Stimulated activated naive B cell treated with anti-CD40 and anti-IgM and Interleukin-4, amounts not matched to agents 10 μg/mL and 1 μg/mL and 100 μg/mL, for 72 hours (primary cell): ENCODE measurements at regions not wholly inside any gene's neighbourhood (a gene's known extent, or its start where the extent isn't known, plus 50 kb on each side); places are given as distances from the start of the nearest gene placed in this dataset.
"Not testable (repeated sequence)": the region's sequence is repeated elsewhere in the genome, so short reads cannot be mapped to it uniquely, and the experiment has no call there.

Experiments used
- ATAC-seq, 2 donors: fragments of 150-1000 bp; cut with Tn5 transposase; replicated peaks; 2 replicates each; pipeline ENCODE4 v1.10.0; 2021; ENCODE audit warnings: moderate library complexity in 1 of 2
- DNase-seq: peaks from one replicate; pipeline ENCODE4 v3.0.0; 2021
- H3K27ac Mint-ChIP-seq: one replicate; pipeline ENCODE4 v1.8.0; 2022; ENCODE audit warnings: mild to moderate bottlenecking, mixed read lengths
- H3K27me3 Mint-ChIP-seq, 2 donors: one replicate each; pipeline ENCODE4 v1.8.0; 2022; ENCODE audit warnings: mixed read lengths in 2 of 2
- H3K36me3 Mint-ChIP-seq, 2 donors: one replicate each; pipeline ENCODE4 v1.8.0; 2022; ENCODE audit warnings: mixed read lengths in 2 of 2, mild to moderate bottlenecking in 1 of 2
- H3K4me1 Mint-ChIP-seq, 2 donors: one replicate each; pipeline ENCODE4 v1.8.0; 2022; ENCODE audit warnings: mixed read lengths in 2 of 2, mild to moderate bottlenecking in 1 of 2
- H3K4me3 Mint-ChIP-seq, 2 donors: one replicate each; pipeline ENCODE4 v1.8.0; 2022; ENCODE audit warnings: mild to moderate bottlenecking in 2 of 2, mixed read lengths in 2 of 2, moderate library complexity in 1 of 2
- H3K9me3 Mint-ChIP-seq, 2 donors: one replicate each; pipeline ENCODE4 v1.8.0; 2022; ENCODE audit warnings: mixed read lengths in 2 of 2, mild to moderate bottlenecking in 1 of 2

GRCh38 chr18:76051396-76052226, 443.4 kb downstream of the ZNF516 start:
- DNase-seq (no peak), ATAC-seq (no peak)
- Mint-ChIP-seq H3K4me1 (no peaks in the 10 kb centered on the region), H3K27ac (no peak overlapping the region), H3K36me3 (no peaks in the 10 kb centered on the region), H3K27me3 (no peaks in the 10 kb centered on the region), H3K4me3 (no peak overlapping the region), H3K9me3 (peaks cover 2 to 3% of the 10 kb centered on the region in 2 donors)

DNA sequence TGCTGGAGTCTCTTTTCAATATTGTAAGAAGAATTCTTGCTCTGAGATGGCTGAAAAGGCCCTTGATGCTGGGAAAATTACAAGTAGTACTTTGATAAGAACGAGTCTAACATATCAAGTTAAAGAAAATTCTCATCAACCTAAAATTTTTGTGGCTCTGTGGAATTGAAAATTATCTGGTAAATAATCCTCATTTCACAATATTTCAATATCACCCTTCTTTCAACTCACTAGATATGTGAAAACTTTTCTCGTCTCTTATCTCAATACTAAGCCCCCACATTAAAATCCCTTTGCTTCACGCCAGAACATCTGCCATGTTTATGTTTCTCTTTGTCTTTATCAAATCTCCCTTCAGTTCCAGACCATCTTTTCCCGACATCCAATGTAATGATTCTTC, 448.8 kb downstream of the ZNF516 start:
- H3K9me3 Mint-ChIP-seq = peaks cover 0 to 5% of the 10 kb centered on the region in 2 donors
- no peaks in the 10 kb centered on the region for H3K4me1 Mint-ChIP-seq
- no peak overlapping the region for H3K27ac Mint-ChIP-seq
- H3K27me3 Mint-ChIP-seq = no peaks in the 10 kb centered on the region
- no peak for DNase-seq
- H3K36me3 Mint-ChIP-seq = no peaks in the 10 kb centered on the region
- no peak for ATAC-seq
- H3K4me3 Mint-ChIP-seq = no peak overlapping the region

DNA sequence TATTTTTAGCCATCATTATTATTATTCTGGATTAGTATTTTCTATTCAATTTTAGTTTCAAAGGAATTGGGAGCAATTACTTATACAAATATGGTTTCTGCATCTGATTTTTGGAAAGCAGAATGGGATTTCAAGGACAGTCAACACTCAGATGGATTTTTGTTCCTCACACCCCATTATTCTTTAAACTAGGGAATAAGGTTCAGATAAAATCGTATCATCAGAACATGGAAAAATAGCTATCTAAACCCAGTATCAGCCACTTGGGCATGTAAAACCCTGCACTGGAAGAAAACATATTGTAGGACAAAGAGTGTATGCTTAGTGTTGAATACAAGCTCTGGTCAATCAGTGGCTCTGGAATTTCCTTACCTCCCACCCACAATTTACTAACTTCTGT, 452.5 kb downstream of the ZNF516 start:
- no peak for ATAC-seq
- no peaks in the 10 kb centered on the region for H3K36me3 Mint-ChIP-seq
- no peak overlapping the region for H3K27ac Mint-ChIP-seq
- H3K4me3 Mint-ChIP-seq = no peak overlapping the region
- no peaks in the 10 kb centered on the region for H3K27me3 Mint-ChIP-seq
- H3K9me3 Mint-ChIP-seq = peaks cover 0 to 5% of the 10 kb centered on the region in 2 donors
- DNase-seq = no peak
- H3K4me1 Mint-ChIP-seq = no peaks in the 10 kb centered on the region

DNA sequence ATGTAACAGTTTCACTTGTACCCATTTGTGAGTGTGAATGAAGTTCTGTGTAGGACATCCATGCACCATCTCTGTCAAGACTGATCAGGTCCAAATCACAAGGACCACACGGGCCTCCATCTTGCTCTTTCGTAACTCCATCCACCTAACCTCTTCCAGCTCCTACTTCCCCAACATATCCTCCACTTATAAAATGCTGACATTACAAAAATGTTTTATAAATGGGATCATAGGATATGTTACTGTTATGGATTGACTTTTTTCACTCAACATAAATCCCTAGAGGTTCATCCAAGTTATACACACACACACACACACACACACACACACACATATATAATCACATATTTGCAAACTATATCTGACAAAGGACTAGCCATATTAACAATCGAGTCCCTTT, 476.8 kb downstream of the ZNF516 start:
- ATAC-seq = no peak
- Mint-ChIP-seq H3K4me1 (no peaks in the 10 kb centered on the region), H3K27ac (no peak overlapping the region), H3K4me3 (no peak overlapping the region), H3K9me3 (peaks cover 6 to 10% of the 10 kb centered on the region in 2 donors), H3K27me3 (no peaks in the 10 kb centered on the region), H3K36me3 (no peaks in the 10 kb centered on the region)
- DNase-seq = no peak

- DNase-seq (no peak), ATAC-seq (no peak)
- no peak overlapping the region for H3K4me3 Mint-ChIP-seq
- H3K27ac Mint-ChIP-seq = no peak overlapping the region
- H3K36me3 Mint-ChIP-seq = no peaks in the 10 kb centered on the region
- H3K4me1 Mint-ChIP-seq = no peaks in the 10 kb centered on the region
- no peaks in the 10 kb centered on the region for H3K27me3 Mint-ChIP-seq
- H3K9me3 Mint-ChIP-seq = peaks cover 6 to 9% of the 10 kb centered on the region in 2 donors
These were observed 482.0 kb downstream of the ZNF516 start for GRCh38 chr18:76013057-76013456.

GRCh38 chr18:76005632-76006208, 489.3 kb downstream of the ZNF516 start:
- Mint-ChIP-seq H3K4me1 (no peaks in the 10 kb centered on the region), H3K4me3 (no peak overlapping the region), H3K27me3 (no peaks in the 10 kb centered on the region), H3K9me3 (peaks cover 0 to 4% of the 10 kb centered on the region in 2 donors), H3K27ac (no peak overlapping the region), H3K36me3 (no peaks in the 10 kb centered on the region)
- ATAC-seq (no peak), DNase-seq (no peak)

- not testable (repeated sequence) for H3K36me3 Mint-ChIP-seq, DNase-seq, H3K9me3 Mint-ChIP-seq, H3K4me1 Mint-ChIP-seq, H3K27me3 Mint-ChIP-seq, ATAC-seq, H3K27ac Mint-ChIP-seq, H3K4me3 Mint-ChIP-seq
These were observed 507.1 kb downstream of the ZNF516 start for GRCh38 chr18:75987913-75988312.

- Mint-ChIP-seq H3K4me3 (no peak overlapping the region), H3K36me3 (no peaks in the 10 kb centered on the region), H3K9me3 (peaks cover 0 to 4% of the 10 kb centered on the region in 2 donors), H3K27ac (peak overlapping the region; percentile 20), H3K4me1 (no peaks in the 10 kb centered on the region), H3K27me3 (no peaks in the 10 kb centered on the region)
- no peak for DNase-seq
- ATAC-seq = no peak
These were observed 510.2 kb downstream of the ZNF516 start for GRCh38 chr18:75984853-75985252.

GRCh38 chr18:75981102-75981501, 513.9 kb downstream of the ZNF516 start:
- DNase-seq (no peak), ATAC-seq (no peak)
- Mint-ChIP-seq H3K27me3 (no peaks in the 10 kb centered on the region), H3K27ac (no peak overlapping the region), H3K4me1 (no peaks in the 10 kb centered on the region), H3K36me3 (no peaks in the 10 kb centered on the region), H3K9me3 (peaks cover 0 to 4% of the 10 kb centered on the region in 2 donors), H3K4me3 (no peak overlapping the region)

DNA sequence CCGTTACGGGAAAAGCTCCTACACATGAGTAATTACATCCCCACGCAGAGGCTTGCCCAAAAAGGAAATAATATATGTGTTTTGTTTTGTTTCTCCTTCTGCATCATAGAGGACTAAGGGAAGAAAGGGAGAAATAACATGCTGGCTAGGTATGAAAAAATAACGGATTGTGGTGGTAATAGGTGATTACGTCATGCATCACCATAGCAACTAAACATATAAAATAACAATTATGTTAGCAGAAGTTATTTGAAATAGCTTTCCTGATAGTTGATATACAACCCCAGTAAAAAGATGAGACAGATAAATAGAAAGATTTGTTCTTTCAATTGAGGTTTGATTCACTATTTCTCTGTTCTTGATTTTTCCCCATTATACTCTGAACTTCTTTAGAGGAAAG, 518.0 kb downstream of the ZNF516 start:
- no peaks in the 10 kb centered on the region for H3K27me3 Mint-ChIP-seq
- no peak overlapping the region for H3K27ac Mint-ChIP-seq
- ATAC-seq = no peak
- peaks cover 0 to 1% of the 10 kb centered on the region in 2 donors for H3K9me3 Mint-ChIP-seq
- no peak for DNase-seq
- H3K4me3 Mint-ChIP-seq = no peak overlapping the region
- no peaks in the 10 kb centered on the region for H3K4me1 Mint-ChIP-seq
- no peaks in the 10 kb centered on the region for H3K36me3 Mint-ChIP-seq

DNA sequence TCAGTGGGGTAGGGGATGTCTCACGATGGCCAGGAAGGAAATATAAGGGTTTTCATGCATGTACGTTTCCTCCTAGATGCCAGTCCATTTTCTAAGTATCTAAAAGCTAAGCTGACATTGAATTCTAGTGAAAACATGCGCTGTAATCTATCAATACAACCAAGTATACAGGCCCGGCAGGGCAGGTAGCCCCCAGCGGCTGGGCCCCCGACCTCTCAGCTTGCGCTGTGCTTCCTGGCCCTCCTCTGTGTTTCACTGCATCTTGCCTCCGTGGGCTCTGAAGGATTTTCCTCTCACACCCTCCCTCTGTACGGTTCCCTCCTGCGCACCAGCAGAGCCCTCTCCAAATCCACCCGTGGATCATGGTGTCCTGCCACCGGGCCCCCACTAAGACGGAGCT, 524.8 kb downstream of the ZNF516 start:
- Mint-ChIP-seq H3K27me3 (no peaks in the 10 kb centered on the region), H3K36me3 (no peaks in the 10 kb centered on the region), H3K4me3 (no peak overlapping the region), H3K9me3 (peaks cover 0 to 2% of the 10 kb centered on the region in 2 donors), H3K4me1 (no peaks in the 10 kb centered on the region), H3K27ac (no peak overlapping the region)
- DNase-seq (no peak), ATAC-seq (no peak)

DNA sequence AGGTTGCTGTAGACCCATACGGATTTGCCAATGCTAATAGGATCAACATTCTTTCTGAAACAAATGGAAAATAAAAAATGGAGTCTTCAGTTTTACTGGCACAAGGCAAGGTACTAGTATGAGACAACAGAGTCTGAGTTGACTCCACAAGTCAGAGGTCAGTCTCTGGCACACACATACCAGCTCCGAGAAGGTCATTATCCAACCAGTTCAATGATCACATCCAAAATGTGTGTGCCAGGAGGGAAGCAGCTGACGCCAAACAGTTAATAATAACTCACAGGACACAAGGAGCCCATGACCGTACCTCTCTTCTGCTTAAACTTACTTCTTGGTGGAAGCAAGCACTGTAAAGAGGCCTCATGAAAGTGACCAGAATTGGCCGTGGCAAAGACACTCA, 528.6 kb downstream of the ZNF516 start:
- no peak for ATAC-seq
- no peaks in the 10 kb centered on the region for H3K4me1 Mint-ChIP-seq
- no peak for DNase-seq
- no peaks in the 10 kb centered on the region for H3K36me3 Mint-ChIP-seq
- no peaks in the 10 kb centered on the region for H3K27me3 Mint-ChIP-seq
- peaks cover 0 to 2% of the 10 kb centered on the region in 2 donors for H3K9me3 Mint-ChIP-seq
- no peak overlapping the region for H3K27ac Mint-ChIP-seq
- no peak overlapping the region for H3K4me3 Mint-ChIP-seq

DNA sequence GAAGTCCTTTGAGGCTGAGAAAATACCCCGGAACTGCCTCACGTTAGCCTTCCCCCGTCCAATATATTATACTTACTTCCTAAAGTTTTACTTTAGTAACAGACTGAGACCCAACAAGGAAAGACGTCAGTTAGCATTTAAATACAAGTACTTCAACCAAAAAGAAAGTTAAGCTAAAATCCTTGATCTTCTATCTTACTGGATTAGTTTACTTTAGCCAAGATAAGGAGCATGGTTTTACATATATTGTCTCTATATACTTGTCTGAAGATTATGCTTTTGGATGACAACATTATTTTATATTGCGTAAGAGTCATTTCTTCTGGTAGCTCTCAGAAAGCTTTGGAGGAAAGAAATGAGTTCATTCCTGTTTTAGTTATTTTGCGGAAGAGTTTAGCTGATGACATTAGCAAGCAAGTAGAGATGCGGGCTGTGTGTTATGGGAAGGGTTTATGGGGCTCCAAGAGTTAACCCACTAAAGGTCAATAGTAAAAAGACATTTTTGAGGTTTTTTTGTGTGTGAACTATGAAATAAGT, 532.9 kb downstream of the ZNF516 start:
- no peak for ATAC-seq
- Mint-ChIP-seq H3K36me3 (no peaks in the 10 kb centered on the region), H3K27me3 (no peaks in the 10 kb centered on the region), H3K4me1 (no peaks in the 10 kb centered on the region), H3K4me3 (no peak overlapping the region), H3K9me3 (peaks cover 0 to 3% of the 10 kb centered on the region in 2 donors), H3K27ac (no peak overlapping the region)
- DNase-seq = no peak

DNA sequence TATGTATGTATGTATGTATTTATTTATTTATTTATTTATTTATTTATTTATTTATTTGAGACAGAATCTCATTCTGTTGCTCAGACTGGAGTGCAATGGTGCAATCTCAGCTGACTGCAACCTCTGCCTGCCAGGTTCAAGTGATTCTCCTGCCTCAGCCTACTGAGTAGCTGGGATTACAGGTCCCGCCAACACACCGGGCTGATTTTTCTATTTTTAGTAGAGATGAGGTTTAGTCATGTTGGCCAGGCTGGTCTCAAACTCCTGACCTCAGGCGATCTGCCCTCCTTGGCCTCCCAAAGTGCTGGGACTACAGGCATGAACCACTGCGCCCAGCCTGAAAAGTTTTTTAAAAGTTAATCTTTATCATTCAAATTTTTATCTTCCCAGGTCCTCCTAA, 532.9 kb upstream of the SMIM21 start:
- H3K9me3 Mint-ChIP-seq, H3K27ac Mint-ChIP-seq, ATAC-seq, H3K36me3 Mint-ChIP-seq, H3K4me1 Mint-ChIP-seq, DNase-seq, H3K27me3 Mint-ChIP-seq, H3K4me3 Mint-ChIP-seq: not testable (repeated sequence)

- Mint-ChIP-seq H3K36me3 (no peaks in the 10 kb centered on the region), H3K27me3 (no peaks in the 10 kb centered on the region), H3K4me1 (no peaks in the 10 kb centered on the region), H3K27ac (no peak overlapping the region), H3K9me3 (peaks cover 3 to 5% of the 10 kb centered on the region in 2 donors), H3K4me3 (no peak overlapping the region)
- DNase-seq (no peak), ATAC-seq (no peak)
These were observed 531.6 kb upstream of the SMIM21 start for GRCh38 chr18:75959150-75959549.
